Neutrophil (primary cell): ENCODE measurements at regions not wholly inside any gene's neighbourhood (a gene's known extent, or its start where the extent isn't known, plus 50 kb on each side); places are given as distances from the start of the nearest gene placed in this dataset.

Source experiments
- H3K27ac ChIP-seq: fragments of 200-600 bp; sonication (generic); 2 replicates; pipeline ENCODE4 v1.5.1; 2016; ENCODE audit warnings: mild to moderate bottlenecking, moderate library complexity
- H3K27me3 ChIP-seq: fragments of 200-600 bp; sonication (generic); 2 replicates; pipeline ENCODE4 v1.6.0; 2016; ENCODE audit warnings: mild to moderate bottlenecking
- H3K36me3 ChIP-seq: fragments of 200-600 bp; sonication (generic); 2 replicates; pipeline ENCODE4 v1.5.1; 2017
- H3K4me1 ChIP-seq, 2 experiments: fragments of 200-600 bp in 1 of 2; sonication (generic) in 1 of 2; 1 replicate in 1 of 2; 2 replicates in 1 of 2; pipeline versions ENCODE4 v1.5.1 to v1.6.1; 2013 to 2016; ENCODE audit warnings: low read depth in 1 of 2, low read length in 1 of 2, mild to moderate bottlenecking in 1 of 2, moderate library complexity in 1 of 2; ENCODE audit not compliant: control insufficient read depth in 1 of 2, insufficient read depth in 1 of 2
- H3K4me3 ChIP-seq, 2 experiments: fragments of 200-600 bp in 1 of 2; sonication (generic) in 1 of 2; 1 replicate in 1 of 2; 2 replicates in 1 of 2; pipeline ENCODE4 v1.5.1; 2013 to 2016; ENCODE audit warnings: low read depth in 1 of 2, low read length in 1 of 2, mild to moderate bottlenecking in 1 of 2, moderate library complexity in 1 of 2
- H3K9me3 ChIP-seq: fragments of 200-600 bp; sonication (generic); 2 replicates; pipeline ENCODE4 v1.5.1; 2016
- CTCF ChIP-seq: fragments of 200-600 bp; sonication (generic); IDR thresholded peaks from 2 replicates; pipeline ENCODE4 v1.5.1; 2016; ENCODE audit warnings: antibody characterized with exemption

GRCh38 chr10:10293041-10293440 is 724.6 kb upstream of the CELF2 start:
- no peaks in the 10 kb centered on the region for H3K27me3 ChIP-seq
- H3K4me3 ChIP-seq, result no peak overlapping the region
- no peaks in the 10 kb centered on the region for H3K9me3 ChIP-seq
- no peaks in the 10 kb centered on the region for H3K36me3 ChIP-seq
- H3K4me1 ChIP-seq, result no peaks in the 10 kb centered on the region
- TF ChIP-seq CTCF, result no peak
- no peak overlapping the region for H3K27ac ChIP-seq

- TF ChIP-seq CTCF, result no peak
- Histone ChIP-seq H3K4me1 (no peaks in the 10 kb centered on the region), H3K9me3 (no peaks in the 10 kb centered on the region), H3K4me3 (no peak overlapping the region), H3K27ac (no peak overlapping the region), H3K27me3 (no peaks in the 10 kb centered on the region), H3K36me3 (no peaks in the 10 kb centered on the region)
These were observed 724.2 kb upstream of the CELF2 start for GRCh38 chr10:10293481-10293951.

GRCh38 chr10:10294184-10294880 is 723.3 kb upstream of the CELF2 start:
- Histone ChIP-seq H3K36me3 (no peaks in the 10 kb centered on the region), H3K27ac (no peak overlapping the region), H3K4me3 (no peak overlapping the region), H3K9me3 (no peaks in the 10 kb centered on the region), H3K27me3 (no peaks in the 10 kb centered on the region), H3K4me1 (no peaks in the 10 kb centered on the region)
- no peak for TF ChIP-seq CTCF

GRCh38 chr10:10294881-10295529 is 722.7 kb upstream of the CELF2 start:
- Histone ChIP-seq H3K36me3 (no peaks in the 10 kb centered on the region), H3K27ac (no peak overlapping the region), H3K27me3 (no peaks in the 10 kb centered on the region), H3K9me3 (no peaks in the 10 kb centered on the region), H3K4me3 (no peak overlapping the region), H3K4me1 (no peaks in the 10 kb centered on the region)
- TF ChIP-seq CTCF, result no peak

GRCh38 chr10:10295537-10295936 is 722.1 kb upstream of the CELF2 start:
- no peak for TF ChIP-seq CTCF
- Histone ChIP-seq H3K36me3 (no peaks in the 10 kb centered on the region), H3K4me1 (no peaks in the 10 kb centered on the region), H3K27ac (no peak overlapping the region), H3K9me3 (no peaks in the 10 kb centered on the region), H3K4me3 (no peak overlapping the region), H3K27me3 (no peaks in the 10 kb centered on the region)
